Ishikawa (cell line): ENCODE measurements at regions not wholly inside any gene's neighbourhood (a gene's known extent, or its start where the extent isn't known, plus 50 kb on each side); places are given as distances from the start of the nearest gene placed in this dataset.

Experiments used
- CEBPB ChIP-seq: IDR thresholded peaks from 2 replicates; pipeline ENCODE4 v1.6.1; 2012
- CREB1 ChIP-seq: IDR thresholded peaks from 2 replicates; pipeline ENCODE4 v1.6.1; 2012; ENCODE audit warnings: low read depth
- EGR1 ChIP-seq: IDR thresholded peaks from 2 replicates; pipeline ENCODE4 v1.6.1; 2012
- EP300 ChIP-seq: IDR thresholded peaks from 2 replicates; pipeline ENCODE4 v1.6.1; 2012; ENCODE audit warnings: borderline replicate concordance
- FOXM1 ChIP-seq: IDR thresholded peaks from 2 replicates; pipeline ENCODE4 v1.6.1; 2012; ENCODE audit warnings: low read depth, borderline replicate concordance
- NFIC ChIP-seq: IDR thresholded peaks from 2 replicates; pipeline ENCODE4 v1.6.1; 2012
- RAD21 ChIP-seq: IDR thresholded peaks from 2 replicates; pipeline ENCODE4 v1.6.1; 2012; ENCODE audit warnings: low read depth
- TAF1 ChIP-seq: IDR thresholded peaks from 2 replicates; pipeline ENCODE4 v1.6.1; 2012; ENCODE audit warnings: low read depth, mild to moderate bottlenecking
- TCF12 ChIP-seq: IDR thresholded peaks from 2 replicates; pipeline ENCODE4 v1.6.1; 2012; ENCODE audit warnings: low read depth
- TEAD4 ChIP-seq: IDR thresholded peaks from 2 replicates; pipeline ENCODE4 v1.6.1; 2012
- YY1 ChIP-seq: IDR thresholded peaks from 2 replicates; pipeline ENCODE4 v1.6.1; 2012; ENCODE audit warnings: low read depth
- ZBTB7A ChIP-seq: IDR thresholded peaks from 2 replicates; pipeline ENCODE4 v1.6.1; 2012; ENCODE audit warnings: low read depth
- TF ChIP-seq, protein P1 (sequence below): IDR thresholded peaks from 2 replicates; pipeline ENCODE4 v1.6.1; 2012; ENCODE audit warnings: low read depth, mild to moderate bottlenecking
- TF ChIP-seq, protein P2 (sequence below): IDR thresholded peaks from 2 replicates; pipeline ENCODE4 v1.6.1; 2012
- TF ChIP-seq, protein P3 (sequence below): IDR thresholded peaks from 2 replicates; pipeline ENCODE4 v1.6.1; 2012

DNA sequence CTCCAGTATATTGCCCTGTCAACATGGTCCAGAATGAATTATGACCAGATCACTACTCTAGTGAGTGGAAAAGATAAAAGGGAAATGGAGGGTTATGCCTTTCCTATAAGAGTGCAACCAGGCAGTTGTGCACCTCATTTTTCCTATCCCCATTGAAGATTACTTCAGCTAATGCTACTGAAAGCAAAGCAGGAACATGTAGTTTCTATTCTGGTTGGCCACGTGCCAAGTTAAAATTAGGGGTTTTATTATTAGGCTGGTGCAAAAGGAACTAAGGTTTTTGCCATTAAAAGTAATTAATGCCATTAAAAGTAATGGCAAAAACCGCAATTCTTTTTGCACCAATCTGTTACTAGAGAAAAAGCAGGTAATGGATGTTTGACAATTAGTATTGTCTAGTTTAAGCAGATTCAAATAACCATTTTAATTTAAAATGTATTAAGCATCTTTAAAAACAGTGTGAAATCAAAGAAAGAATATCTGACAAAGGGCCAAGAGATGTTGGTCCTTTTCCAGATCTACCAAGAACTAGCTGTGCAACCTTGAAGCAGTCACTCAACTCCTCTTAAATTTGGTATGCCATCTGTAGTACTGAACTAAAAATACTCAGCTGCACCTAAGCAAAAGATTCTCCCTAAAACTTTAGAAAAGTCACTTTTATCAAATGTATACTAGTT is 567.5 kb upstream of the CCDC54 start:
- TF ChIP-seq, protein P1, sequence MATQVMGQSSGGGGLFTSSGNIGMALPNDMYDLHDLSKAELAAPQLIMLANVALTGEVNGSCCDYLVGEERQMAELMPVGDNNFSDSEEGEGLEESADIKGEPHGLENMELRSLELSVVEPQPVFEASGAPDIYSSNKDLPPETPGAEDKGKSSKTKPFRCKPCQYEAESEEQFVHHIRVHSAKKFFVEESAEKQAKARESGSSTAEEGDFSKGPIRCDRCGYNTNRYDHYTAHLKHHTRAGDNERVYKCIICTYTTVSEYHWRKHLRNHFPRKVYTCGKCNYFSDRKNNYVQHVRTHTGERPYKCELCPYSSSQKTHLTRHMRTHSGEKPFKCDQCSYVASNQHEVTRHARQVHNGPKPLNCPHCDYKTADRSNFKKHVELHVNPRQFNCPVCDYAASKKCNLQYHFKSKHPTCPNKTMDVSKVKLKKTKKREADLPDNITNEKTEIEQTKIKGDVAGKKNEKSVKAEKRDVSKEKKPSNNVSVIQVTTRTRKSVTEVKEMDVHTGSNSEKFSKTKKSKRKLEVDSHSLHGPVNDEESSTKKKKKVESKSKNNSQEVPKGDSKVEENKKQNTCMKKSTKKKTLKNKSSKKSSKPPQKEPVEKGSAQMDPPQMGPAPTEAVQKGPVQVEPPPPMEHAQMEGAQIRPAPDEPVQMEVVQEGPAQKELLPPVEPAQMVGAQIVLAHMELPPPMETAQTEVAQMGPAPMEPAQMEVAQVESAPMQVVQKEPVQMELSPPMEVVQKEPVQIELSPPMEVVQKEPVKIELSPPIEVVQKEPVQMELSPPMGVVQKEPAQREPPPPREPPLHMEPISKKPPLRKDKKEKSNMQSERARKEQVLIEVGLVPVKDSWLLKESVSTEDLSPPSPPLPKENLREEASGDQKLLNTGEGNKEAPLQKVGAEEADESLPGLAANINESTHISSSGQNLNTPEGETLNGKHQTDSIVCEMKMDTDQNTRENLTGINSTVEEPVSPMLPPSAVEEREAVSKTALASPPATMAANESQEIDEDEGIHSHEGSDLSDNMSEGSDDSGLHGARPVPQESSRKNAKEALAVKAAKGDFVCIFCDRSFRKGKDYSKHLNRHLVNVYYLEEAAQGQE, result no peak
- no peak for TF ChIP-seq EGR1
- no peak for TF ChIP-seq TEAD4
- no peak for TF ChIP-seq NFIC
- TF ChIP-seq YY1, result no peak
- TF ChIP-seq TAF1, result no peak

DNA sequence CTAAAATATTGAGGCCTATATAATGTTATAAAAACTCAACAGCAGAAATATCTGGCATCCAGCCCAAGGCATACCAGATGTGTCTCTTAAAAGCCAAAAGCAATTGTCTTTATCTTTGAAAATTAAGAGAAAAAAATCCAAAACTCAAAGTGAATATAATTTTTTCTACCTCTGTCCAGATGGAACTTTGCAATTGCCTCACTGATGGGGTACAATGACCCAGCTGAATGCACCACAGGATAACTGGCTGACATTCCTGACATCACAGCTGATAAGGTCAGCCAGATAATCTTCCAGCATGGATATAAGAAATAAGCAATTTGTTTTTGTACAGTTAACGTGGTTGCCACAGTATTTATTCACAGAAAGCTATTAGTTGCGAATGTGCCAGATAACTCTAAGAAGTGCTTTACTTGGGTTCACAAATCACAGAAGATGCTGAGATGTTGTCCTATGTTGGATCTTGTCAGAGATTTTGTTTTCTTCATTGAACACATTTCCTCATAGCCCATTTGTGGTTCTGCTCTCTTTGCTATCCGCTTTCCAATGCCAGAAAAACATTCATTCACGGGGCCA is 566.9 kb upstream of the CCDC54 start:
- TF ChIP-seq NFIC (no peak), EGR1 (no peak), ZBTB7A (no peak), CEBPB (no peak), RAD21 (no peak), TEAD4 (no peak), TCF12 (no peak), YY1 (no peak), FOXM1 (no peak), CREB1 (no peak), EP300 (no peak)
- TF ChIP-seq, protein P1, result no peak
- TF ChIP-seq, protein P2, sequence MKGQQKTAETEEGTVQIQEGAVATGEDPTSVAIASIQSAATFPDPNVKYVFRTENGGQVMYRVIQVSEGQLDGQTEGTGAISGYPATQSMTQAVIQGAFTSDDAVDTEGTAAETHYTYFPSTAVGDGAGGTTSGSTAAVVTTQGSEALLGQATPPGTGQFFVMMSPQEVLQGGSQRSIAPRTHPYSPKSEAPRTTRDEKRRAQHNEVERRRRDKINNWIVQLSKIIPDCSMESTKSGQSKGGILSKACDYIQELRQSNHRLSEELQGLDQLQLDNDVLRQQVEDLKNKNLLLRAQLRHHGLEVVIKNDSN, result no peak
- TF ChIP-seq, protein P3, sequence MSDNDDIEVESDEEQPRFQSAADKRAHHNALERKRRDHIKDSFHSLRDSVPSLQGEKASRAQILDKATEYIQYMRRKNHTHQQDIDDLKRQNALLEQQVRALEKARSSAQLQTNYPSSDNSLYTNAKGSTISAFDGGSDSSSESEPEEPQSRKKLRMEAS, result no peak

DNA sequence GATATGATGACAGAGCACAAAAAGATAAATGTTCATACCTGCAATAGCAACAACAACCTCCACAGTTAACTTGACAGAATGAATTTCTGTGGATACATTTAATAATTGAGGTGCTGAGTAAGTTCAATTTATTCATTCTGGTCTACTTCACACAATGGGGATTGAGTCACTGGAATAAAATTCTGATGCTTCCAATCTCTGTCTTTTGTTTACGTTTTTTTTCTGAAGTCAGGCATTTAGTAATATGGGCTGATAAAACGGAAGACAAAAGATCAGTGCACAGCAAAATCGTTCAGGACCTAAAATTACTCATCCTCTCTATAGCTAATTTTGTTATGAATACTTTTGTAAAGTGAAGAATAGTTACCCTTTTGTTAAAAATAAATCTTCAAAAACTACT is 565.9 kb upstream of the CCDC54 start:
- TF ChIP-seq TCF12 (no peak), EP300 (peak; percentile 12; the same call in 1 of the 2 replicates)

DNA sequence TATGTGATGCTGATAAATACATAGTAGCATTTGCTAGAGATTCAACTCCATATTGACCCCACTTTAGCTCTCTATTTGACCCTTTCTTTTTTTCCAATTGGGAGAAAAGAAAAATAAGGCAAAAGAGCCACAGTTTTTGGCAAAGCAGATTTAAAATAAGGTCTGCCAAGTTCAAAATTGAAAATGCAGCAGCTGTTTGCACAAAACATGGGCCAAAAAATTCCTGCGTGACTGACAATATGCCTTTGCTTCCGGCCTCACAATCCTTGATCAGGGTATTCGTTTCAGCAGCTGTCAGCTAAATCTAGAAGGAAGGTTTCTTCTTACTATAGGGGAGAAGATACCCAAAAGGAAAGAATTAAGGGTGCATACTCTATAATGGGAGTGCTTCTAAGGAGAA is 563.5 kb upstream of the CCDC54 start:
- TF ChIP-seq EP300, result no peak
- TF ChIP-seq ZBTB7A, result no peak
- no peak for TF ChIP-seq RAD21
- TF ChIP-seq, protein P2, result no peak
- TF ChIP-seq, protein P1, result no peak
- no peak for TF ChIP-seq CREB1
- TF ChIP-seq FOXM1, result no peak

DNA sequence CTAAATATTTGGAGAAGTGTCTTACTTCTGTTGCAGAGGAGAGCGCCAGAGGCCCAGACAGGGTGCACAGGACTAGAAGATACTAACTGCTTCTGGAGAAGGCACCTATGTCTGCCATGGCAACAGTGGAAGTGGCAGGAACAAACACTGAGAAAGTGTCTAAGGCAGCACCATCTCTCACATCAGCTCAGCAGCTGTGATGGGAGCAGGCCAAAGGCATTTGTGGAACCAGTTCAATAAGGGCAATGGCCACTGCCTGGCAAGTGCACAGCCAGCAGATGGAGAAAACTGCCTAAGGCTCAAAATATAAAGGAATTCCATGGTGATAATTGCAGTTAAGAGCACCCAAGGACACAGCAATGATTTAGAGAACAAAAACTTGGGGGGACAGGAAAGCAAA is 563.0 kb upstream of the CCDC54 start:
- TF ChIP-seq TEAD4 (no peak), NFIC (no peak), FOXM1 (no peak), TCF12 (no peak), CEBPB (no peak), CREB1 (no peak), TAF1 (no peak), RAD21 (no peak), YY1 (no peak), EP300 (no peak), EGR1 (no peak), ZBTB7A (no peak)
- TF ChIP-seq, protein P2, result no peak
- TF ChIP-seq, protein P3, result no peak
- TF ChIP-seq, protein P1, result no peak
